ENCODE measurements at regions not wholly inside any gene's neighbourhood (a gene's known extent, or its start where the extent isn't known, plus 50 kb on each side); places are given as distances from the start of the nearest gene placed in this dataset.

DNA sequence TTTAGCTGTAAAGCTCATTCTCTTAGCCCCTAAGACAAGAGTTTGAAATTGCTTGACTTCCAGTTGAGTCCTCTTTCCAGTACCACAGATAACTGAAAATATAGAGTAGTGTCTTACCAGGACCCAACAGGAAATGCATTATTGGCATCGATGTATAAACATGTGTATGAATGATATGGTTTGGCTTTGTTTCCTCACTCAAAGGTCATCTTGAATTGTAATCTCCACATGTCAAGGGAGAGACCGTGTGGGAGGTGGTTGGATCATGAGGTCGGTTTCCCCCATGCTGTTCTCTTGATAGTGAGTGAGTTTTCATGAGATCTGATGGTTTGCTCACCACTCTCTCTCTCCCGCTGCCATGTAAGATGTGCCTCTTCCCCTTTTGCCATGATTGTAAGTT lies 745.0 kb downstream of the TMEM182 start:
- no peak overlapping the region for H3K4me3 ChIP-seq (ENCODE audit: low read depth, low read length)
- TF ChIP-seq CTCF (IDR thresholded peaks at IDR 0.05; ENCODE audit: insufficient read depth, low read length), result no peak
- DNase-seq (ENCODE audit: low read depth), result no peak

- no peak for TF ChIP-seq CTCF (IDR thresholded peaks at IDR 0.05; ENCODE audit: insufficient read depth, low read length)
Observed at GRCh38 chr2:103512442-103512841, 750.6 kb downstream of the TMEM182 start.

GRCh38 chr2:103520547-103520946 lies 758.7 kb downstream of the TMEM182 start:
- H3K4me3 ChIP-seq (ENCODE audit: low read depth, low read length), result no peak overlapping the region
- no peak for TF ChIP-seq CTCF (IDR thresholded peaks at IDR 0.05; ENCODE audit: insufficient read depth, low read length)
- no peak for DNase-seq (ENCODE audit: low read depth)

More at GRCh38 chr2:103512442-103512841, 750.6 kb downstream of the TMEM182 start:
- no peak for DNase-seq (ENCODE audit: low read depth)
- no peak overlapping the region for H3K4me3 ChIP-seq (ENCODE audit: low read depth, low read length)

- H3K4me3 ChIP-seq (ENCODE audit: low read depth, low read length), result no peak overlapping the region
- DNase-seq (ENCODE audit: low read depth), result no peak
- no peak for TF ChIP-seq CTCF (IDR thresholded peaks at IDR 0.05; ENCODE audit: insufficient read depth, low read length)
Observed at GRCh38 chr2:103525756-103526155, 763.9 kb downstream of the TMEM182 start.

DNA sequence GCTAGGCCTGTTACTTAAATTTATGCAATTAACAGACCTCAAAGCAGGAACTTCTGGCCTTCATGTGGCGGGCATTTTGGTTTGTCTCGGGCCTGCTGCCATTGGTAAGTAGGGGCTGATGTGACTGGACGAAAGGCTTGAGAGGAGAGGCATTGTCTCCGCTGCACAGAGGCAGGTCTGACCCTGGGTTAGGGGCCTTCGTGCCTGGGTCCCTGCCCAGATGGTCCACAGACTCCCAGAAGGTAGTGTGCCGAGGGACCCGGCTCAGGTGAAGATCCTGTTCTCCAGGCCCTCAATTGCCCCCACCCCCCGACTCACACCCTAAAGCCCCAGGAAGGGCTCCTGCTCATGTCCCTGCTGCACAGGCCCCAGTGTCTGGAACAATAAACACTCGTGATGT lies 764.9 kb downstream of the TMEM182 start:
- DNase-seq (ENCODE audit: low read depth), result no peak
- no peak overlapping the region for H3K4me3 ChIP-seq (ENCODE audit: low read depth, low read length)
- TF ChIP-seq CTCF (IDR thresholded peaks at IDR 0.05; ENCODE audit: insufficient read depth, low read length), result no peak

DNA sequence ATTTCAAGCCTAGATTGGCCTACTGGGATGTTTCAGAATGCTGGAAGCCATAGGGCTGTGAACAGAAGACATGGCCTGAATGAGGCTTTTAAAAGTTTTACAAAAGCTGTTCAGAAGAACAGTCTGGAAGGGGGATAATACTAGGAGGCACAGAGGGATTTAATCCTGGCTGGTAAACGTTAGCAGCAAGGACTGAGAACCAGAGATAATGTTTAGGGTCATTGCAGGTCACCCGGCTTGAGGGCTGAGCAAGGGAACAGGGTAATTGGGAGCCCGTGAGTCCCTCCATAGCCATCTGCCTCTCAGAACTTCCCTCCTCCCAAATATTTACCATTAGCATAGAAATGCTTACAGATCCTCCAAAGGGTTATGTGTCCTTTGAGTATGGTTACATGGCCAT lies 765.4 kb downstream of the TMEM182 start:
- no peak for TF ChIP-seq CTCF (IDR thresholded peaks at IDR 0.05; ENCODE audit: insufficient read depth, low read length)
- DNase-seq (ENCODE audit: low read depth), result no peak
- H3K4me3 ChIP-seq (ENCODE audit: low read depth, low read length), result no peak overlapping the region

DNA sequence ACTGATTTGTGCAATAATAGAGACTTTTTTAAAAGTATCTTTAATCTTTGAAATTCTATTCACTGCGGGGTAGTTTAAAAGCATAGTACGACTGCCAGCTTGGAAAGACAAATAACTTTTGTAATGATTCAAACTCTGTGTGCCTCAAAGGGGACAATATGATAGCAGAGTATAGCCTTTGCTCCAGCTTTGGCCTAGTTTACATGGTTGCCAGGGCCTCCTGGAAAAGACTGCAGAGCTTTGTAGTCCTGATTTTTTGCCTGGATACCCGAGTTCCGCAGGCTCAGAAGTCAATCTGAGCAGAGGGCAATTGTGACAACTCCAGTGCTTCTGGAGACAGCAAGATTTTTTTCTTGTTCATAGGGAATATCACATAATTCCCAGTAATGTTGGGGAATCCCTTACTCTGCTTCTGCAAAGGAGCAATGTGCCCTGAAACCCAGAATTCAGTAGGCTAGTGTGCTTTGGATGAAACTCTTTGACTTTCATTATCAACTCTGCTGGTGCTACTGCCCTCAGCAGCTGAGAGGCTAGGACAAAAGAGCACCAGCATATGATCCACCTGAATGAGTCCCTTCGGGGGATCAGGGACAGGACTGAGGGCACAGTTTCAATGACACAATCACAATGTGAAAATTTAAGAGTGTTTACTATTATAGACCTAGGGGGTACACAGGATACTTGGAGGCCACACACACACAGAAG lies 768.1 kb downstream of the TMEM182 start:
- DNase-seq (ENCODE audit: low read depth), result no peak
- no peak for TF ChIP-seq CTCF (IDR thresholded peaks at IDR 0.05; ENCODE audit: insufficient read depth, low read length)
- H3K4me3 ChIP-seq (ENCODE audit: low read depth, low read length), result no peak overlapping the region

Data from fibroblast of the aortic adventitia (primary cell).